Keratinocyte (primary cell): ENCODE measurements at regions not wholly inside any gene's neighbourhood (a gene's known extent, or its start where the extent isn't known, plus 50 kb on each side); places are given as distances from the start of the nearest gene placed in this dataset.

Source experiments
- DNase-seq: peaks from one replicate; pipeline ENCODE4 v3.0.0-alpha.2; 2011; ENCODE audit warnings: low read depth, missing footprints, low spot score
- FAIRE-seq: peaks from 2 replicates; lab custom pipeline; 2011; peaks lifted over from hg19 to GRCh38; lab: Jason Lieb, UNC
- H2AFZ ChIP-seq: 2 replicates; pipeline ENCODE4 v1.6.0; 2012; ENCODE audit warnings: low read length, control low read depth, inconsistent platforms; ENCODE audit not compliant: control insufficient read depth
- H3K27ac ChIP-seq: 2 replicates; pipeline ENCODE4 v1.5.1; 2011; ENCODE audit warnings: low read length; ENCODE audit not compliant: control insufficient read depth, insufficient read depth
- H3K27me3 ChIP-seq: 3 replicates; pipeline ENCODE4 v1.6.0; 2011; ENCODE audit warnings: low read length; ENCODE audit not compliant: control insufficient read depth, insufficient read depth; ENCODE audit errors: extremely low read depth
- H3K36me3 ChIP-seq, 2 experiments: 2 replicates in 1 of 2; 3 replicates in 1 of 2; pipeline ENCODE4 v1.5.1; 2011; ENCODE audit warnings: low read length in 2 of 2, mild to moderate bottlenecking in 1 of 2; ENCODE audit not compliant: control insufficient read depth in 2 of 2, insufficient read depth in 2 of 2; ENCODE audit errors: extremely low read depth in 1 of 2
- H3K4me1 ChIP-seq: 3 replicates; pipeline ENCODE4 v1.5.1; 2011; ENCODE audit warnings: low read length; ENCODE audit not compliant: control insufficient read depth, insufficient read depth; ENCODE audit errors: extremely low read depth
- H3K4me2 ChIP-seq: 3 replicates; pipeline ENCODE4 v1.6.0; 2011; ENCODE audit warnings: low read depth, low read length; ENCODE audit not compliant: control insufficient read depth, insufficient read depth; ENCODE audit errors: extremely low read depth
- H3K4me3 ChIP-seq, 3 experiments: fragments of 200-600 bp in 1 of 3; sonication (generic) in 1 of 3; 2 replicates in 2 of 3; 3 replicates in 1 of 3; pipeline ENCODE4 v1.5.1; 2011 to 2016; ENCODE audit warnings: low read length in 3 of 3, mild to moderate bottlenecking in 3 of 3, control low read depth in 2 of 3, inconsistent platforms in 1 of 3, low read depth in 1 of 3, mixed read lengths in 1 of 3, mixed run types in 1 of 3, moderate library complexity in 1 of 3; ENCODE audit not compliant: control insufficient read depth in 2 of 3, insufficient read depth in 2 of 3; ENCODE audit errors: extremely low read depth in 1 of 3
- H3K79me2 ChIP-seq: 2 replicates; pipeline ENCODE4 v1.6.0; 2012; ENCODE audit warnings: low read length; ENCODE audit not compliant: control insufficient read depth, insufficient read depth
- H3K9ac ChIP-seq: 3 replicates; pipeline ENCODE4 v1.6.0; 2011; ENCODE audit warnings: low read length; ENCODE audit not compliant: control insufficient read depth, insufficient read depth; ENCODE audit errors: extremely low read depth
- H3K9me1 ChIP-seq: 3 replicates; pipeline ENCODE4 v1.6.0; 2011; ENCODE audit warnings: low read length; ENCODE audit not compliant: control insufficient read depth, insufficient read depth; ENCODE audit errors: extremely low read depth
- H3K9me3 ChIP-seq: 2 replicates; pipeline ENCODE4 v1.5.1; 2012; ENCODE audit warnings: low read depth, low read length; ENCODE audit not compliant: control insufficient read depth
- H4K20me1 ChIP-seq: 3 replicates; pipeline ENCODE4 v1.6.0; 2011; ENCODE audit warnings: low read length; ENCODE audit not compliant: control insufficient read depth, insufficient read depth; ENCODE audit errors: extremely low read depth
- CTCF ChIP-seq, 3 experiments: IDR thresholded peaks in 1 of 3; conservative IDR thresholded peaks in 1 of 3; optimal IDR thresholded peaks in 1 of 3; 2 replicates in 2 of 3; 3 replicates in 1 of 3; pipeline versions ENCODE3 to v1.5.1; 2011; ENCODE audit warnings: low read length in 3 of 3, mild to moderate bottlenecking in 3 of 3, moderate library complexity in 2 of 3, control low read depth in 1 of 3, inconsistent platforms in 1 of 3; ENCODE audit not compliant: insufficient read depth in 2 of 3; ENCODE audit errors: extremely low read depth in 1 of 3
- EZH2 ChIP-seq: IDR thresholded peaks from one replicate; pipeline ENCODE4 v1.6.1; 2012; ENCODE audit warnings: inconsistent platforms, mild to moderate bottlenecking, low read length, moderate library complexity
- dilution Hi-C: fragments of 300-500 bp; cut with MboI; formaldehyde crosslinking; loops from one replicate; pipeline ENCODE4 v1.7.0; 2020; ENCODE audit warnings: low sequenced_read_pairs; ENCODE audit not compliant: extremely low pct_ligation_motif_present

DNA sequence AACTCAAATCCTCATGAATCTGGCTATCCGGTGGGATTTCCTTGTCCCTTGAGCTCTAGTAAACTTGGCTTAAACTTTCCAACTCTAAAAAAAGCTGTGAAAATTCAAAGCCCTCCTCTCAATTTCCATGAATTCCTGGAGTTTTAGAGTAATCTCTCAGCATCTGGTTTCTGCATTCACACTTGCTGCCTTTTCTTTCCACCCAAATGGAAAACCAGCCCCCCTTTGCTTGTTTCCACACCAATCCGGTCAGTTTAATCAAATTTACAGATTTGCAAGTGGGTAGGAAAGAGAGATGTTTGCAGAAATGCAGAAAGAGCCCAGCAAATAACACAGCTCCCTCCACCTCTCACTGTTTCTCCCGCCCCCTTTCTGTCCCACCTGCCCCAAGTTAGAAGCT, 91.1 kb downstream of the ENC1 start:
- H3K9me3 ChIP-seq = no peaks in the 10 kb centered on the region
- no peak overlapping the region for H3K4me2 ChIP-seq
- no peaks in the 10 kb centered on the region for H3K27me3 ChIP-seq
- no peak overlapping the region for H3K9ac ChIP-seq
- DNase-seq = no peak
- no peak for FAIRE-seq
- H3K4me1 ChIP-seq = peaks cover 21% of the 10 kb centered on the region
- H3K36me3 ChIP-seq = no peaks in the 10 kb centered on the region
- no peak overlapping the region for H3K4me3 ChIP-seq
- no peak overlapping the region for H2AFZ ChIP-seq
- TF ChIP-seq EZH2 = no peak
- TF ChIP-seq CTCF (optimal IDR thresholded peaks at IDR 0.05 in 1 of 3, IDR thresholded peaks at IDR 0.05 in 1 of 3, conservative IDR thresholded peaks at IDR 0.05 in 1 of 3; ENCODE audit: extremely low read depth in 1 of 3, insufficient read depth in 2 of 3, low read length in 3 of 3) = no peak
- no peaks in the 10 kb centered on the region for H3K79me2 ChIP-seq
- no peaks in the 10 kb centered on the region for H4K20me1 ChIP-seq
- H3K9me1 ChIP-seq = no peaks in the 10 kb centered on the region
- H3K27ac ChIP-seq = no peak overlapping the region
- dilution Hi-C loops = no loop called here

DNA sequence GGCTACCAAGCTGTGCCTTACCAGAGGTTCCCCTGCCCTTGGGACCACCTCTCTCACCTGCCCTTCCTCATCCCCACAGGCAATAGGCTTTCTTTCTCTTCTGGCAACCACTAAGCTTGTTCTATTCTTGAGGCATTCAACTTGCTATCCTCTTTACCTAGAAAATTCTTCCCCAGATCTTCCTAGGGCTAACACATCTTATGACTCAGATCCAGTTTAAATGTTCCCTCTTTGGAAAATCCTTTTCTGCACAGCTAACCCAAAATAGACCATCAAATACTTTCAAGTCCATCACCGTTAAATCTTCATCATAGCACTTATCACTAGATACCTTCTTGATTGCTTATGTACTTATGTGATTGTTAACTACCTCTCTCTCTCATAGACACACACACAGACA, 93.7 kb downstream of the ENC1 start:
- TF ChIP-seq EZH2 = no peak
- no peak for TF ChIP-seq CTCF (optimal IDR thresholded peaks at IDR 0.05 in 1 of 3, IDR thresholded peaks at IDR 0.05 in 1 of 3, conservative IDR thresholded peaks at IDR 0.05 in 1 of 3; ENCODE audit: extremely low read depth in 1 of 3, insufficient read depth in 2 of 3, low read length in 3 of 3)
- Histone ChIP-seq H4K20me1 (no peaks in the 10 kb centered on the region), H3K9me1 (no peaks in the 10 kb centered on the region), H3K4me3 (no peak overlapping the region), H2AFZ (no peak overlapping the region), H3K79me2 (no peaks in the 10 kb centered on the region), H3K4me2 (no peak overlapping the region), H3K4me1 (peaks cover 46% of the 10 kb centered on the region), H3K36me3 (no peaks in the 10 kb centered on the region), H3K9ac (no peak overlapping the region), H3K27ac (no peak overlapping the region), H3K9me3 (no peaks in the 10 kb centered on the region), H3K27me3 (no peaks in the 10 kb centered on the region)
- DNase-seq (no peak), FAIRE-seq (no peak)
- dilution Hi-C loops = no loop called here
